WTC11 (cell line): ENCODE measurements at regions not wholly inside any gene's neighbourhood (a gene's known extent, or its start where the extent isn't known, plus 50 kb on each side); places are given as distances from the start of the nearest gene placed in this dataset.

Experiments
- FOXP1 ChIP-seq: sonication (generic); formaldehyde crosslinking; IDR thresholded peaks from 2 replicates; pipeline ENCODE4 v1.8.0; 2022; ENCODE audit warnings: missing genetic modification reagents, mild to moderate bottlenecking, moderate library complexity, borderline replicate concordance
- SMAD4 ChIP-seq: sonication (generic); formaldehyde crosslinking; IDR thresholded peaks from 2 replicates; pipeline ENCODE4 v1.8.0; 2022; ENCODE audit warnings: mild to moderate bottlenecking, missing genetic modification reagents
- TF ChIP-seq, protein P1 (sequence below): sonication (generic); formaldehyde crosslinking; IDR thresholded peaks from 2 replicates; pipeline ENCODE4 v1.8.1; 2023; ENCODE audit warnings: mild to moderate bottlenecking, moderate library complexity, missing genetic modification reagents
- TF ChIP-seq, protein P2 (sequence below): sonication (generic); formaldehyde crosslinking; IDR thresholded peaks from 2 replicates; pipeline ENCODE4 v1.8.1; 2022; ENCODE audit warnings: mild to moderate bottlenecking, missing genetic modification reagents, moderate library complexity, borderline replicate concordance
- TF ChIP-seq, protein P3 (sequence below): fragments of 200-600 bp; IDR thresholded peaks from 2 replicates; pipeline ENCODE4 v1.8.0; 2022; ENCODE audit warnings: antibody characterized with exemption

DNA sequence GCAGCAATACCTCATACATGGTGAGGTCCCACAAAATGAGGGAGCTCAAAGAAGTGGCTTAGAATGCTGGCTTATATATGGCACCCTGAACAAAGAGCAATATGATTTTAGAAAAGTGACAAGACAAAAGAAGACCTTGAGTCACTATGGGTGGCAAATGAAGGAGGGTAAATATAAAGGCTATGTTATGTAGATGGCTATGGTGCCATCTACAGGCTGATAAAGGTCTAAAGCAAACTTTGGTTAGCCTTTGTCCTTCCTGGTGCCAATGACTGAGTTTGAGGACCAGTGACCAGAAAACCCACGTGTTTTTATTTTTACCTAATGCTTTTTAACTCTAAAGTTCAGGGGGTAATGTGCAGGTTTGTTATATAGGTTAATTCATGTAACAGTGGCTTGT is 151.8 kb downstream of the CCNG2 start:
- TF ChIP-seq, protein P1, sequence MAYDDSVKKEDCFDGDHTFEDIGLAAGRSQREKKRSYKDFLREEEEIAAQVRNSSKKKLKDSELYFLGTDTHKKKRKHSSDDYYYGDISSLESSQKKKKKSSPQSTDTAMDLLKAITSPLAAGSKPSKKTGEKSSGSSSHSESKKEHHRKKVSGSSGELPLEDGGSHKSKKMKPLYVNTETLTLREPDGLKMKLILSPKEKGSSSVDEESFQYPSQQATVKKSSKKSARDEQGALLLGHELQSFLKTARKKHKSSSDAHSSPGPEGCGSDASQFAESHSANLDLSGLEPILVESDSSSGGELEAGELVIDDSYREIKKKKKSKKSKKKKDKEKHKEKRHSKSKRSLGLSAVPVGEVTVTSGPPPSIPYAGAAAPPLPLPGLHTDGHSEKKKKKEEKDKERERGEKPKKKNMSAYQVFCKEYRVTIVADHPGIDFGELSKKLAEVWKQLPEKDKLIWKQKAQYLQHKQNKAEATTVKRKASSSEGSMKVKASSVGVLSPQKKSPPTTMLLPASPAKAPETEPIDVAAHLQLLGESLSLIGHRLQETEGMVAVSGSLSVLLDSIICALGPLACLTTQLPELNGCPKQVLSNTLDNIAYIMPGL (CRISPR knock-in tag): no peak
- TF ChIP-seq SMAD4 (CRISPR knock-in tag) (no peak), FOXP1 (no peak)
- TF ChIP-seq, protein P2, sequence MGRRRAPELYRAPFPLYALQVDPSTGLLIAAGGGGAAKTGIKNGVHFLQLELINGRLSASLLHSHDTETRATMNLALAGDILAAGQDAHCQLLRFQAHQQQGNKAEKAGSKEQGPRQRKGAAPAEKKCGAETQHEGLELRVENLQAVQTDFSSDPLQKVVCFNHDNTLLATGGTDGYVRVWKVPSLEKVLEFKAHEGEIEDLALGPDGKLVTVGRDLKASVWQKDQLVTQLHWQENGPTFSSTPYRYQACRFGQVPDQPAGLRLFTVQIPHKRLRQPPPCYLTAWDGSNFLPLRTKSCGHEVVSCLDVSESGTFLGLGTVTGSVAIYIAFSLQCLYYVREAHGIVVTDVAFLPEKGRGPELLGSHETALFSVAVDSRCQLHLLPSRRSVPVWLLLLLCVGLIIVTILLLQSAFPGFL (CRISPR knock-in tag): no peak
- TF ChIP-seq, protein P3, sequence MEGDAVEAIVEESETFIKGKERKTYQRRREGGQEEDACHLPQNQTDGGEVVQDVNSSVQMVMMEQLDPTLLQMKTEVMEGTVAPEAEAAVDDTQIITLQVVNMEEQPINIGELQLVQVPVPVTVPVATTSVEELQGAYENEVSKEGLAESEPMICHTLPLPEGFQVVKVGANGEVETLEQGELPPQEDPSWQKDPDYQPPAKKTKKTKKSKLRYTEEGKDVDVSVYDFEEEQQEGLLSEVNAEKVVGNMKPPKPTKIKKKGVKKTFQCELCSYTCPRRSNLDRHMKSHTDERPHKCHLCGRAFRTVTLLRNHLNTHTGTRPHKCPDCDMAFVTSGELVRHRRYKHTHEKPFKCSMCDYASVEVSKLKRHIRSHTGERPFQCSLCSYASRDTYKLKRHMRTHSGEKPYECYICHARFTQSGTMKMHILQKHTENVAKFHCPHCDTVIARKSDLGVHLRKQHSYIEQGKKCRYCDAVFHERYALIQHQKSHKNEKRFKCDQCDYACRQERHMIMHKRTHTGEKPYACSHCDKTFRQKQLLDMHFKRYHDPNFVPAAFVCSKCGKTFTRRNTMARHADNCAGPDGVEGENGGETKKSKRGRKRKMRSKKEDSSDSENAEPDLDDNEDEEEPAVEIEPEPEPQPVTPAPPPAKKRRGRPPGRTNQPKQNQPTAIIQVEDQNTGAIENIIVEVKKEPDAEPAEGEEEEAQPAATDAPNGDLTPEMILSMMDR: no peak
